ENCODE measurements at regions not wholly inside any gene's neighbourhood (a gene's known extent, or its start where the extent isn't known, plus 50 kb on each side); places are given as distances from the start of the nearest gene placed in this dataset.

DNA sequence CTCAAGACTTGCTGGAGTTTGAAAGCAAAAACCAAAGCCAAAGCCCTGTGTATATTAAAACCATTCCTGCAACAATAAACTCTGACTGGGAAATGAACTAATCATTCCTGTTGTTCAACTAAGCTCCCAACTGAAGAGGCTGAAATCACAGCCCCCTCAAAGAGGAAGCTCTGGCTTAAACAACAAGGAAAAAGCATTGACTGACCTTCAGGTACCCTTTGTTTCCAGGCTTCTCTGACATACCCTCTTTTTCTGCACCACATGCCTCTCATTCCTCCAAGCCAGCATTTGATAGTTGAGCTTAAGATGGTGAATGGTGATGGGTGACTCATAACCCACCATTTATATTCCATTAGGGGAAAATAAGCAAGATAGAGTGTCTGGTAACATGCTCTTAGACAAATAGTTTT, 470.9 kb upstream of the SOX9 start:
- no peak overlapping the region for H3K4me3 ChIP-seq (ENCODE audit: low read depth, low read length)
- TF ChIP-seq, protein P1, sequence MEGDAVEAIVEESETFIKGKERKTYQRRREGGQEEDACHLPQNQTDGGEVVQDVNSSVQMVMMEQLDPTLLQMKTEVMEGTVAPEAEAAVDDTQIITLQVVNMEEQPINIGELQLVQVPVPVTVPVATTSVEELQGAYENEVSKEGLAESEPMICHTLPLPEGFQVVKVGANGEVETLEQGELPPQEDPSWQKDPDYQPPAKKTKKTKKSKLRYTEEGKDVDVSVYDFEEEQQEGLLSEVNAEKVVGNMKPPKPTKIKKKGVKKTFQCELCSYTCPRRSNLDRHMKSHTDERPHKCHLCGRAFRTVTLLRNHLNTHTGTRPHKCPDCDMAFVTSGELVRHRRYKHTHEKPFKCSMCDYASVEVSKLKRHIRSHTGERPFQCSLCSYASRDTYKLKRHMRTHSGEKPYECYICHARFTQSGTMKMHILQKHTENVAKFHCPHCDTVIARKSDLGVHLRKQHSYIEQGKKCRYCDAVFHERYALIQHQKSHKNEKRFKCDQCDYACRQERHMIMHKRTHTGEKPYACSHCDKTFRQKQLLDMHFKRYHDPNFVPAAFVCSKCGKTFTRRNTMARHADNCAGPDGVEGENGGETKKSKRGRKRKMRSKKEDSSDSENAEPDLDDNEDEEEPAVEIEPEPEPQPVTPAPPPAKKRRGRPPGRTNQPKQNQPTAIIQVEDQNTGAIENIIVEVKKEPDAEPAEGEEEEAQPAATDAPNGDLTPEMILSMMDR (conservative IDR thresholded peaks at IDR 0.05; ENCODE audit: low read depth, low read length) = no peak
- DNase-seq (ENCODE audit: low read depth) = peak; percentile 22

DNA sequence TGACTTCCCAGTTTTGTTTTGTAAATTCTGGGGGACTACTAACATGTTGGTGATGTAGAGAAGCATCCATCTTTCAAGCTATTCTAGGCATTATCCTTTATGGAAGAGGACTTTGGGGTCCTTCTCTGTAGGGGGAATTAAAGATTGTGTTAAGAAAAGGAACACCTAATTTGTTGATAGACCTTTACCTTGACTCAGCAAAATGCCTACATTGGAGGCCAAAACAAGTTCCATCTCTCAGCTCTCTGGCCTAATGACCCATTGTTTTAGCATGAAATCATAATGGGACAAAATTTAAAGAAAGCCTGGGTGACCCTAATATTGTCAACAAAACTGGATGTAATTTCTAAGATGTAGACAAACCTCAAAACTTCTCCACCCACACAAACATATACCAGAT, 465.3 kb upstream of the SOX9 start:
- TF ChIP-seq, protein P1 (conservative IDR thresholded peaks at IDR 0.05; ENCODE audit: low read depth, low read length) = no peak
- H3K4me3 ChIP-seq (ENCODE audit: low read depth, low read length) = no peak overlapping the region

DNA sequence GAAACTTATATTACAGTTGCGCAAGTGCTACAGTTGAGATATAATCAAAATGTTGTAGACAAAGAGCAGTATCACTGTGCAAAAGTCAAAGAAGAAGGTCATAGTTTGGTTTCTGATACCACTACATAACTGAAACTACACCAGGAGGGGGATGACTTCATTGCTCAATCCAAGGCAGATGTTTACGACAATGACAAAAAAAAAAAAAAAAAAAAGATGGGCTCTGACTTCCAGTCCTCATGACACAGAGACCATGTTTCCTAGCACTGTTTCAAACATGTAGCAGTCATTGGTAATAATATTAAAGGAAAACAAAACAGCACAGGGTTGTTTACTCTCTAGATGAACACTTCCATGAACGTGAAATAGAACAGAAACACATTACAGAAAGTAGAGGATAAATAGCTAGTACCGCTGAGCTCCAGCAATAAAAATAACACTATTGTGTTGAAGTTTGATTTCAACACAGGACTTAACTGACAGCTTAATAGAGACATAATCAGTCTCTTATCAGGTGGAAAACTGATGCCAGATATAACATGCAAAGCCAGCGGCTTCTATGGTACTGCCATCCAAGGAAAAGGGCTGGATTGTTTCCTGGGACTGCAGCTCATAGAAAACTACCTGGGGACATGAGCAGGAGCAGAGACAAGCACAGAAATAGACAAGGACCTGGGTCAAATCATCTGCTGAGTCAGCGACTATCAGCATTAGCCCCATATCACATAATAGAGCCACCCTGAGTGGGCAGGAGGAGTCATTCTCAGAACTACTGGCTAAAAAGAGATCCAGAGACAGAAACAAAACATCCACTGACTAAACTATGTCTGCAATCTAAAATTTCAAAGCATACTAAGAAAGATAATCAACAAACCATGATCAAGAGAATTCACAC, 463.6 kb upstream of the SOX9 start:
- H3K4me3 ChIP-seq (ENCODE audit: low read depth, low read length) = no peak overlapping the region
- TF ChIP-seq, protein P1 (conservative IDR thresholded peaks at IDR 0.05; ENCODE audit: low read depth, low read length) = no peak
- no peak for DNase-seq (ENCODE audit: low read depth)

More for the DNA sequence above, 465.3 kb upstream of the SOX9 start:
- no peak for DNase-seq (ENCODE audit: low read depth)

DNA sequence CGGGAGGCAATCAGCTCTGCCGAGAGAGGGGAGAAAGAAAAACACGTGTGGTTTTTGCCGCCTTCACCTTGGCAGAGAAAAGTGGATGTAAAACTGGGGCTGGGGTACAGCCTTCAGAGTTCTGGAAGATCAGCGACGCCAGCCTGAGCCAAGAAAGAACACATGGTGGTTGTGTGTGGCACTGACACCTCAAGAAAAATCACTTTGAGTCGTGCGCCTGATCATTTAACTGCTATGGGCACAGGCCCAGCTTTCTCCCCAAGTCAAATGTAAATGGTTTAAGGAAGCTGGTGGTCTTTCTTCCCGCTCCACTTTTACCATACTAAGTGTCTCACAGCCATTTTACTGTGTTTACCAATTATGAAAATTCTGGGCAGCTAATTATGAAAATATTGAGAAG, 461.8 kb upstream of the SOX9 start:
- H3K4me3 ChIP-seq (ENCODE audit: low read depth, low read length) = no peak overlapping the region
- DNase-seq (ENCODE audit: low read depth) = no peak
- TF ChIP-seq, protein P1 (conservative IDR thresholded peaks at IDR 0.05; ENCODE audit: low read depth, low read length) = no peak

DNA sequence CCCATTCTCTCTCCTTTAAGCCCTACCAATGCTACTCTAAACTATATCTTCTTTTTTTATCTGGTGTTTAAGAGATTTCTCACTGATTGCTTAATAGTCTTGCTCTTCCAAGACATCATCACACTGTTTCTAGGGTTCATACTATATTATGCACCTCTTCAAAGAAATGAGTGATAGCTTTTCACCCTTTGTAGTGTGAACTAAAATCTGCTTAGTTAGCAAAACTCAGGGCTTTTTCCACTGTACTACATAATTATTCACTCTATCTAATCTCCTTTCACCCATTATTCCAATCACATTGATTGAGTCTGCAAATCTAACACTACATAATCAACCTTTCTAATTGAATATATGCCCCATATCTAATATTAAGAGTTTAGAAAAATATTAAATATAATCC, 456.0 kb upstream of the SOX9 start:
- H3K4me3 ChIP-seq (ENCODE audit: low read depth, low read length) = no peak overlapping the region
- no peak for DNase-seq (ENCODE audit: low read depth)
- TF ChIP-seq, protein P1 (conservative IDR thresholded peaks at IDR 0.05; ENCODE audit: low read depth, low read length) = no peak

DNA sequence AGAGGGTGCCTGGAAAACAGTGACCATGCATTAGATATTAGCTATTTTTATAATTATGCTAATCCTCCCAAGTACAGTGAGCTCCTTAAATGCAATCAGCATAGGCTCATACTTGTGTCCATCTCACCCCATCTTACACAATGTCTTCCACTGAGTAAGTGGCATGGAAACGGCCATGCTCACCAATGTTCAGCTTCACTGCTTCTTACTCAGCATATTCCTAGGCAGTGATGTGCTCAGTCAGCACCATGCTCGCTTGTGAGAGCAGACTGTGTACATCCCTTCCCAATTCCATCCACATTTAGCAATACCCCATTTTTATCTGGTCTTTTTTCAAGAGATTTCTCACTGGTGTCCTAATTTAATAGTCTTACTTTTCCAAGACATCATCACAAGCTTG, 454.8 kb upstream of the SOX9 start:
- no peak overlapping the region for H3K4me3 ChIP-seq (ENCODE audit: low read depth, low read length)
- TF ChIP-seq, protein P1 (conservative IDR thresholded peaks at IDR 0.05; ENCODE audit: low read depth, low read length) = no peak
- no peak for DNase-seq (ENCODE audit: low read depth)

DNA sequence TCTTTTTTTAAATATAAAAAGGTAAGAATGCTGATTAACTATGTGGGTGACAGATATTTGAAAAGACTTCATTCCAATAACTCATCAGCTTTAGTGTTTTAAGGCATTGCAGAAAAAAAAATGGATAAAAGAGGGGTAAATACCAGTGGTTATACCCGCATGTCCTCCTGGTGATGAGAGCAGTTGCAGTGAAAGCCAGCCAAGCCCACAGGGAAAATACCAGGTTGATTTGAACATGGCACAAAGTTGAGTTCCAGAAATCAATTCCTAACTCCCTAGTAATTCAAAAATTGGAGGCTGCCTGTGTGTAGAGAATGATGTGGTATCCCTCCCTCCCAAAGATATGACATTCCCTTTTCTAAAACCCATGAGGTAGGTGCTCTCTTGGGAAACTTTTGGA, 453.2 kb upstream of the SOX9 start:
- no peak overlapping the region for H3K4me3 ChIP-seq (ENCODE audit: low read depth, low read length)
- TF ChIP-seq, protein P1 (conservative IDR thresholded peaks at IDR 0.05; ENCODE audit: low read depth, low read length) = no peak
- no peak for DNase-seq (ENCODE audit: low read depth)
